HepG2 (cell line): ENCODE measurements at regions not wholly inside any gene's neighbourhood (a gene's known extent, or its start where the extent isn't known, plus 50 kb on each side); places are given as distances from the start of the nearest gene placed in this dataset.

Source experiments
- ATAC-seq: fragments of 200-7000 bp; cut with Tn5 transposase; 3 replicates; pipeline ENCODE4 v1.9.1; 2020; ENCODE audit warnings: mild to moderate bottlenecking, moderate library complexity
- BruUV-seq: library from RNA; stranded (reverse); fragments of 400-500 nt; replicated peaks from 2 replicates; lab custom pipeline; 2021; lab: Mats Ljungman, UMichigan
- CTCF ChIA-PET: fragments of 300-600 bp; formaldehyde crosslinking; extraction: SDS; loops from one replicate; lab custom pipeline; 2021; ENCODE audit warnings: low total read pairs, inconsistent platforms, low intra/inter-chr PET ratio; lab: Yijun Ruan, JAX
- POLR2A ChIA-PET: fragments of 350-600 bp; sonication (Branson Sonifier 250); formaldehyde crosslinking; loops from one replicate; lab custom pipeline; 2020; ENCODE audit warnings: antibody characterized with exemption, inconsistent platforms; lab: Yijun Ruan, JAX
- DNase-seq: peaks from one replicate; pipeline ENCODE4 v3.0.0-alpha.2; 2015; ENCODE audit warnings: low spot score
- FAIRE-seq: peaks from 3 replicates; lab custom pipeline; 2011; peaks lifted over from hg19 to GRCh38; lab: Jason Lieb, UNC
- H2AFZ ChIP-seq: one replicate; pipeline ENCODE4 v1.6.1; 2011; ENCODE audit warnings: low read length, inconsistent platforms
- H3K27ac ChIP-seq: fragments of 300-600 bp; 3 replicates; pipeline ENCODE4 v1.8.0; 2011; ENCODE audit warnings: mixed run types, mild to moderate bottlenecking, mixed read lengths, low read length, inconsistent platforms; ENCODE audit not compliant: insufficient read depth; ENCODE audit errors: extremely low read length
- H3K27me3 ChIP-seq, 2 experiments: fragments of 200-600 bp in 1 of 2; 2 replicates in 1 of 2; 3 replicates in 1 of 2; pipeline versions ENCODE4 v1.6.0 to v1.8.0; 2011; ENCODE audit warnings: low read length in 2 of 2, mild to moderate bottlenecking in 2 of 2, moderate library complexity in 2 of 2, inconsistent platforms in 1 of 2; ENCODE audit not compliant: insufficient read depth in 2 of 2, control insufficient read depth in 1 of 2
- H3K36me3 ChIP-seq, 2 experiments: fragments of 200-600 bp in 1 of 2; replicated peaks in 1 of 2; 2 replicates in 1 of 2; 3 replicates in 1 of 2; pipeline versions ENCODE4 v1.5.1 to v1.8.0; 2011; ENCODE audit warnings: low read length in 2 of 2, inconsistent platforms in 1 of 2; ENCODE audit not compliant: insufficient read depth in 2 of 2, control insufficient read depth in 1 of 2
- H3K4me1 ChIP-seq: 2 replicates; pipeline ENCODE4 v1.5.1; 2012; ENCODE audit warnings: low read length, inconsistent platforms; ENCODE audit not compliant: insufficient read depth
- H3K4me2 ChIP-seq: 2 replicates; pipeline ENCODE4 v1.6.0; 2011; ENCODE audit warnings: low read depth, low read length, inconsistent platforms
- H3K4me3 ChIP-seq, 3 experiments: fragments of 200-600 bp in 1 of 3; sonication (generic), shearing (Covaris generic) in 1 of 3; replicated peaks in 1 of 3; 2 replicates each; pipeline ENCODE4 v1.5.1; 2011 to 2016; ENCODE audit warnings: low read length in 3 of 3, inconsistent platforms in 2 of 3, low read depth in 2 of 3, mild to moderate bottlenecking in 2 of 3, control low read depth in 1 of 3, mixed read lengths in 1 of 3; ENCODE audit not compliant: insufficient read depth in 1 of 3
- H3K79me2 ChIP-seq: one replicate; pipeline ENCODE4 v1.6.1; 2011; ENCODE audit warnings: low read length, inconsistent platforms; ENCODE audit not compliant: insufficient read depth
- H3K9ac ChIP-seq: 2 replicates; pipeline ENCODE4 v1.6.0; 2011; ENCODE audit warnings: mild to moderate bottlenecking, low read depth, low read length, inconsistent platforms; ENCODE audit not compliant: insufficient read depth
- H3K9me3 ChIP-seq: 2 replicates; pipeline ENCODE4 v1.5.1; 2012; ENCODE audit warnings: mild to moderate bottlenecking, low read length
- H4K20me1 ChIP-seq: 2 replicates; pipeline ENCODE4 v1.6.0; 2011; ENCODE audit warnings: inconsistent platforms, mild to moderate bottlenecking, low read length, moderate library complexity; ENCODE audit not compliant: insufficient read depth
- DMAP1 ChIP-seq: IDR thresholded peaks from 2 replicates; pipeline ENCODE4 v1.6.1; 2016
- KLF9 ChIP-seq: IDR thresholded peaks from 2 replicates; pipeline ENCODE4 v1.6.1; 2016; ENCODE audit warnings: low read depth
- SALL2 ChIP-seq: sonication (generic); formaldehyde crosslinking; IDR thresholded peaks from 2 replicates; pipeline ENCODE4 v1.8.1; 2023; ENCODE audit warnings: mild to moderate bottlenecking, missing genetic modification reagents, inconsistent platforms
- TRIM24 ChIP-seq: sonication (generic); formaldehyde crosslinking; IDR thresholded peaks from 2 replicates; pipeline ENCODE4 v1.8.0; 2022; ENCODE audit warnings: mild to moderate bottlenecking, missing genetic modification reagents
- ZNF12 ChIP-seq: sonication (generic); formaldehyde crosslinking; IDR thresholded peaks from 2 replicates; pipeline ENCODE4 v1.5.0; 2020; ENCODE audit warnings: missing genetic modification reagents
- ZNF251 ChIP-seq: sonication (generic); formaldehyde crosslinking; IDR thresholded peaks from 2 replicates; pipeline ENCODE4 v1.9.0; 2021; ENCODE audit warnings: mild to moderate bottlenecking, missing genetic modification reagents
- ZNF343 ChIP-seq: sonication (generic); formaldehyde crosslinking; IDR thresholded peaks from 2 replicates; pipeline ENCODE4 v1.4.0; 2020; ENCODE audit warnings: mild to moderate bottlenecking, missing genetic modification reagents
- ZNF558 ChIP-seq: sonication (generic); formaldehyde crosslinking; IDR thresholded peaks from 2 replicates; pipeline ENCODE4 v1.9.0; 2022; ENCODE audit warnings: mild to moderate bottlenecking, missing genetic modification reagents, borderline replicate concordance
- ZNF572 ChIP-seq: sonication (generic); formaldehyde crosslinking; IDR thresholded peaks from 2 replicates; pipeline ENCODE4 v1.5.1; 2020; ENCODE audit warnings: mild to moderate bottlenecking, missing genetic modification reagents
- WGBS: methylation state at CpG from one replicate; pipeline ENCODE4 v1.1.6; 2017; ENCODE audit warnings: low lambda C conversion rate; 5-methylcytosine and 5-hydroxymethylcytosine counted together
- in situ Hi-C: cut with HindIII; loops from 2 replicates; pipeline ENCODE4 v1.10.0; 2017; ENCODE audit warnings: low pct_unique_long_range_greater_than_20kb; ENCODE audit not compliant: extremely low pct_ligation_motif_present
- intact Hi-C: fragments of 100-400 bp; cut with micrococcal nuclease; formaldehyde crosslinking; loops from one replicate; pipeline ENCODE4 v1.10.0; 2022; ENCODE audit not compliant: unreplicated experiment
- TF ChIP-seq, protein P1 (sequence below): sonication (generic); formaldehyde crosslinking; IDR thresholded peaks from 2 replicates; pipeline ENCODE4 v1.4.0; 2020; ENCODE audit warnings: missing genetic modification reagents
- TF ChIP-seq, protein P2 (sequence below): sonication (generic); formaldehyde crosslinking; IDR thresholded peaks from 2 replicates; pipeline ENCODE4 v1.8.1; 2023; ENCODE audit warnings: mild to moderate bottlenecking, inconsistent platforms, moderate library complexity, missing genetic modification reagents, borderline replicate concordance
- TF ChIP-seq, protein P3 (sequence below): sonication (generic); formaldehyde crosslinking; IDR thresholded peaks from 2 replicates; pipeline ENCODE4 v1.4.0; 2020; ENCODE audit warnings: missing genetic modification reagents
- TF ChIP-seq, protein P4 (sequence below): sonication (generic); formaldehyde crosslinking; IDR thresholded peaks from one replicate; pipeline ENCODE4 v1.5.1; 2020; ENCODE audit warnings: mild to moderate bottlenecking, missing genetic modification reagents; ENCODE audit errors: not compliant biosample characterization

DNA sequence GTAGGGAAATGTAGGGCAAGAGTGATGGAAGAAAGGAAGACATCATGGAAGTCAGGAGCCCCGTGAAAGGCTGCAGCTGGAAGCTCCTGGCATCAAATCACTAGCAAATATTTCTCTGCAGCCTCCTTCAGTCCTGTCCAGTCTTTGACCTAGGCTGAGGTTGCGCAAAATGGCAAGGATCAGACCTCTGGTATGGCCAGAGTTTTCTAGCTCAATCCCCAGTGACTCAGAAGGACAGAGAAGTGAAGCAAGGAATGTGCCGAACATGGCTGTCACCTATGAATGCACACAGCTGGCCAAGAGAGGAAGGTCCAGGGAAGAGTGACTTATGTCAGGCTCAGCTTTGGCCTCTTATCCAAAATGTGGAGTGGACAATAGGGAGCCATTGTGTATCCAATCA lies 71.1 kb upstream of the PHOX2B start:
- BruUV-seq = no TSS peak
- TF ChIP-seq, protein P1, sequence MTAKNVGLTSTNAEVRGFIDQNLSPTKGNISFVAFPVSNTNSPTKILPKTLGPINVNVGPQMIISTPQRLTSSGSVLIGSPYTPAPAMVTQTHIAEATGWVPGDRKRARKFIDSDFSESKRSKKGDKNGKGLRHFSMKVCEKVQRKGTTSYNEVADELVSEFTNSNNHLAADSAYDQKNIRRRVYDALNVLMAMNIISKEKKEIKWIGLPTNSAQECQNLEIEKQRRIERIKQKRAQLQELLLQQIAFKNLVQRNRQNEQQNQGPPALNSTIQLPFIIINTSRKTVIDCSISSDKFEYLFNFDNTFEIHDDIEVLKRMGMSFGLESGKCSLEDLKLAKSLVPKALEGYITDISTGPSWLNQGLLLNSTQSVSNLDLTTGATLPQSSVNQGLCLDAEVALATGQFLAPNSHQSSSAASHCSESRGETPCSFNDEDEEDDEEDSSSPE (CRISPR knock-in tag) = no peak
- TF ChIP-seq ZNF572 (CRISPR knock-in tag) (no peak), ZNF251 (CRISPR knock-in tag) (no peak), TRIM24 (CRISPR knock-in tag) (no peak), ZNF12 (CRISPR knock-in tag) (no peak), SALL2 (CRISPR knock-in tag) (no peak), KLF9 (CRISPR knock-in tag) (no peak), ZNF343 (no peak), ZNF558 (CRISPR knock-in tag) (no peak), DMAP1 (CRISPR knock-in tag) (no peak)
- TF ChIP-seq, protein P2, sequence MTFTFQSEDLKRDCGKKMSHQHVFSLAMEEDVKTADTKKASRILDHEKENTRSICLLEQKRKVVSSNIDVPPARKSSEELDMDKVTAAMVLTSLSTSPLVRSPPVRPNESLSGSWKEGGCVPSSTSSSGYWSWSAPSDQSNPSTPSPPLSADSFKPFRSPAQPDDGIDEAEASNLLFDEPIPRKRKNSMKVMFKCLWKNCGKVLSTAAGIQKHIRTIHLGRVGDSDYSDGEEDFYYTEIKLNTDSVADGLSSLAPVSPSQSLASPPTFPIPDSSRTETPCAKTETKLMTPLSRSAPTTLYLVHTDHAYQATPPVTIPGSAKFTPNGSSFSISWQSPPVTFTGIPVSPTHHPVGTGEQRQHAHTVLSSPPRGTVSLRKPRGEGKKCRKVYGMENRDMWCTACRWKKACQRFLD (CRISPR knock-in tag) = no peak
- TF ChIP-seq, protein P3, sequence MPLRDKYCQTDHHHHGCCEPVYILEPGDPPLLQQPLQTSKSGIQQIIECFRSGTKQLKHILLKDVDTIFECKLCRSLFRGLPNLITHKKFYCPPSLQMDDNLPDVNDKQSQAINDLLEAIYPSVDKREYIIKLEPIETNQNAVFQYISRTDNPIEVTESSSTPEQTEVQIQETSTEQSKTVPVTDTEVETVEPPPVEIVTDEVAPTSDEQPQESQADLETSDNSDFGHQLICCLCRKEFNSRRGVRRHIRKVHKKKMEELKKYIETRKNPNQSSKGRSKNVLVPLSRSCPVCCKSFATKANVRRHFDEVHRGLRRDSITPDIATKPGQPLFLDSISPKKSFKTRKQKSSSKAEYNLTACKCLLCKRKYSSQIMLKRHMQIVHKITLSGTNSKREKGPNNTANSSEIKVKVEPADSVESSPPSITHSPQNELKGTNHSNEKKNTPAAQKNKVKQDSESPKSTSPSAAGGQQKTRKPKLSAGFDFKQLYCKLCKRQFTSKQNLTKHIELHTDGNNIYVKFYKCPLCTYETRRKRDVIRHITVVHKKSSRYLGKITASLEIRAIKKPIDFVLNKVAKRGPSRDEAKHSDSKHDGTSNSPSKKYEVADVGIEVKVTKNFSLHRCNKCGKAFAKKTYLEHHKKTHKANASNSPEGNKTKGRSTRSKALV = no peak
- TF ChIP-seq, protein P4, sequence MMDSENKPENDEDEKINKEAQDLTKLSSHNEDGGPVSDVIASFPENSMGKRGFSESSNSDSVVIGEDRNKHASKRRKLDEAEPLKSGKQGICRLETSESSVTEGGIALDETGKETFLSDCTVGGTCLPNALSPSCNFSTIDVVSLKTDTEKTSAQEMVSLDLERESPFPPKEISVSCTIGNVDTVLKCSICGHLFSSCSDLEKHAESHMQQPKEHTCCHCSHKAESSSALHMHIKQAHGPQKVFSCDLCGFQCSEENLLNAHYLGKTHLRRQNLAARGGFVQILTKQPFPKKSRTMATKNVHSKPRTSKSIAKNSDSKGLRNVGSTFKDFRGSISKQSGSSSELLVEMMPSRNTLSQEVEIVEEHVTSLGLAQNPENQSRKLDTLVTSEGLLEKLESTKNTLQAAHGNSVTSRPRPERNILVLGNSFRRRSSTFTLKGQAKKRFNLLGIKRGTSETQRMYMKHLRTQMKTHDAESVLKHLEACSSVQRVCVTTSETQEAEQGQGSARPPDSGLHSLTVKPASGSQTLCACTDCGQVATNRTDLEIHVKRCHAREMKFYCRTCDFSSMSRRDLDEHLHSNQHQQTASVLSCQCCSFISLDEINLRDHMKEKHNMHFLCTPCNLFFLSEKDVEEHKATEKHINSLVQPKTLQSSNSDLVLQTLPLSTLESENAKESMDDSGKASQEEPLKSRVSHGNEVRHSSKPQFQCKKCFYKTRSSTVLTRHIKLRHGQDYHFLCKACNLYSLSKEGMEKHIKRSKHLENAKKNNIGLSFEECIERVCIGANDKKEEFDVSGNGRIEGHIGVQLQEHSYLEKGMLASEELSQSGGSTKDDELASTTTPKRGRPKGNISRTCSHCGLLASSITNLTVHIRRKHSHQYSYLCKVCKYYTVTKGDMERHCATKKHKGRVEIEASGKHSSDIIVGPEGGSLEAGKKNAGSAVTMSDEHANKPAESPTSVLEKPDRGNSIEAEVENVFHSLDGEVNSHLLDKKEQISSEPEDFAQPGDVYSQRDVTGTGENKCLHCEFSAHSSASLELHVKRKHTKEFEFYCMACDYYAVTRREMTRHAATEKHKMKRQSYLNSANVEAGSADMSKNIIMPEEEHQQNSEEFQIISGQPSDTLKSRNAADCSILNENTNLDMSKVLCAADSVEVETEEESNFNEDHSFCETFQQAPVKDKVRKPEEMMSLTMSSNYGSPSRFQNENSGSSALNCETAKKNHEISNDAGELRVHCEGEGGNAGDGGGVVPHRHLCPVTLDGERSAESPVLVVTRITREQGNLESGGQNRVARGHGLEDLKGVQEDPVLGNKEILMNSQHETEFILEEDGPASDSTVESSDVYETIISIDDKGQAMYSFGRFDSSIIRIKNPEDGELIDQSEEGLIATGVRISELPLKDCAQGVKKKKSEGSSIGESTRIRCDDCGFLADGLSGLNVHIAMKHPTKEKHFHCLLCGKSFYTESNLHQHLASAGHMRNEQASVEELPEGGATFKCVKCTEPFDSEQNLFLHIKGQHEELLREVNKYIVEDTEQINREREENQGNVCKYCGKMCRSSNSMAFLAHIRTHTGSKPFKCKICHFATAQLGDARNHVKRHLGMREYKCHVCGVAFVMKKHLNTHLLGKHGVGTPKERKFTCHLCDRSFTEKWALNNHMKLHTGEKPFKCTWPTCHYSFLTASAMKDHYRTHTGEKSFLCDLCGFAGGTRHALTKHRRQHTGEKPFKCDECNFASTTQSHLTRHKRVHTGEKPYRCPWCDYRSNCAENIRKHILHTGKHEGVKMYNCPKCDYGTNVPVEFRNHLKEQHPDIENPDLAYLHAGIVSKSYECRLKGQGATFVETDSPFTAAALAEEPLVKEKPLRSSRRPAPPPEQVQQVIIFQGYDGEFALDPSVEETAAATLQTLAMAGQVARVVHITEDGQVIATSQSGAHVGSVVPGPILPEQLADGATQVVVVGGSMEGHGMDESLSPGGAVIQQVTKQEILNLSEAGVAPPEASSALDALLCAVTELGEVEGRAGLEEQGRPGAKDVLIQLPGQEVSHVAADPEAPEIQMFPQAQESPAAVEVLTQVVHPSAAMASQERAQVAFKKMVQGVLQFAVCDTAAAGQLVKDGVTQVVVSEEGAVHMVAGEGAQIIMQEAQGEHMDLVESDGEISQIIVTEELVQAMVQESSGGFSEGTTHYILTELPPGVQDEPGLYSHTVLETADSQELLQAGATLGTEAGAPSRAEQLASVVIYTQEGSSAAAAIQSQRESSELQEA (CRISPR knock-in tag) = no peak
- TF ChIP-seq, all 625 proteins: peak for 0
- in situ Hi-C loops (no loop called here), intact Hi-C loops (no loop called here)
- no peaks in the 10 kb centered on the region for H3K79me2 ChIP-seq
- FAIRE-seq (no peak), ATAC-seq (no peak), DNase-seq (no peak)
- CTCF ChIA-PET = no interaction called here
- H2AFZ ChIP-seq = no peak overlapping the region
- no peak overlapping the region for H3K9ac ChIP-seq
- H3K4me2 ChIP-seq = no peak overlapping the region
- H3K9me3 ChIP-seq = no peaks in the 10 kb centered on the region
- 6% methylated on average over 3 of the region's 3 CpGs for WGBS
- no peaks in the 10 kb centered on the region; a peak in 1 of 5 replicates for H3K27me3 ChIP-seq
- H3K27ac ChIP-seq = no peak overlapping the region
- no peaks in the 10 kb centered on the region for H3K4me1 ChIP-seq
- no peaks in the 10 kb centered on the region for H4K20me1 ChIP-seq
- POLR2A ChIA-PET = no interaction called here
- no peaks in the 10 kb centered on the region for H3K36me3 ChIP-seq
- no peak overlapping the region for H3K4me3 ChIP-seq
